Duodenal mucosa (tissue), 2 donors: ENCODE measurements at regions not wholly inside any gene's neighbourhood (a gene's known extent, or its start where the extent isn't known, plus 50 kb on each side); places are given as distances from the start of the nearest gene placed in this dataset.

ENCODE experiments used
- H3K27ac ChIP-seq: one replicate; pipeline ENCODE4 v1.7.0; 2013; ENCODE audit warnings: low read depth, low read length
- H3K27me3 ChIP-seq, 2 donors: one replicate each; pipeline ENCODE4 v1.7.0; 2013; ENCODE audit warnings: low read length in 2 of 2, control low read depth in 1 of 2; ENCODE audit not compliant: insufficient read depth in 2 of 2, control insufficient read depth in 1 of 2
- H3K36me3 ChIP-seq, 2 donors: one replicate each; pipeline ENCODE4 v1.7.0; 2013; ENCODE audit warnings: low read length in 2 of 2, control low read depth in 1 of 2; ENCODE audit not compliant: insufficient read depth in 2 of 2, control insufficient read depth in 1 of 2
- H3K4me1 ChIP-seq, 2 donors: one replicate each; pipeline ENCODE4 v1.7.0; 2013; ENCODE audit warnings: low read length in 2 of 2, control low read depth in 1 of 2; ENCODE audit not compliant: insufficient read depth in 2 of 2, control insufficient read depth in 1 of 2
- H3K4me3 ChIP-seq, 2 donors: one replicate each; pipeline ENCODE4 v1.7.0; 2013; ENCODE audit warnings: low read length in 2 of 2, low read depth in 1 of 2
- H3K9ac ChIP-seq, 2 donors: one replicate each; pipeline ENCODE4 v1.7.0; 2013; ENCODE audit warnings: low read length in 2 of 2, low read depth in 1 of 2
- H3K9me3 ChIP-seq, 2 donors: one replicate each; pipeline ENCODE4 v1.7.0; 2013; ENCODE audit warnings: low read length in 2 of 2, control low read depth in 1 of 2; ENCODE audit not compliant: control insufficient read depth in 1 of 2

DNA sequence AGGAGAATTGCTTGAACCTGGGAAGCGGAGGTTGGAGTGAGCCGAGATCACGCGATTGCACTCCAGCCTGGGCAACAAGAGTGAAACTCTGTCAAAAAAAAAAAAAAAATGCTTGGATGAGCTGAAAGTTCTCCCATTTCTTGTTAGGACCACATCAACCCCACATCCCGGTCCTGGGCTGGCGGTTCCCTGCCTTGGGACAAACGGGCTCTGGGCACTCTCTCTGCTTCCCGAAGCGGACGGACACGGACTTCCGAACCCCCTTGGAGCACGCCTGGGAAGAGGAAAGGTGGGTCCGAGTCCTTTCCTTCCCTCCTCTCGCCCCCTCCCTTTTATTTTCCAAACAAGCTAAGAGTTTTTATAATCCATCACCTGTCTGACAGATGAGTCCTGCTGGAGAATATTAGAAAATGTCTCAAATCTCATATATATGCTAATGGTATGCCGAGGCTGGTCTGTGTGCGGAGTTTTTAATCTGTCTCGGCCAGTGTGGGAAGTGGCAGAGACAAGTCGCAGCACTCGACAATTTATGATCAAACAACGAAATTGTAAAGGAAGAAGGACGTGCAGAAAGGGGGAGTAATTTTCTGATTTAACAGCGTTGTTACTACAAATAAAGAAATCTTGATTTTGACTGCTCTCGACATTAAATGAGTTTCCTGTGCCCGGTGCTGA is 257.9 kb upstream of the IRX4 start:
- Histone ChIP-seq H3K4me3 (no peak overlapping the region), H3K9ac (no peak overlapping the region), H3K27me3 (no peaks in the 10 kb centered on the region), H3K9me3 (no peaks in the 10 kb centered on the region), H3K36me3 (no peaks in the 10 kb centered on the region), H3K27ac (no peak overlapping the region), H3K4me1 (no peaks in the 10 kb centered on the region)

DNA sequence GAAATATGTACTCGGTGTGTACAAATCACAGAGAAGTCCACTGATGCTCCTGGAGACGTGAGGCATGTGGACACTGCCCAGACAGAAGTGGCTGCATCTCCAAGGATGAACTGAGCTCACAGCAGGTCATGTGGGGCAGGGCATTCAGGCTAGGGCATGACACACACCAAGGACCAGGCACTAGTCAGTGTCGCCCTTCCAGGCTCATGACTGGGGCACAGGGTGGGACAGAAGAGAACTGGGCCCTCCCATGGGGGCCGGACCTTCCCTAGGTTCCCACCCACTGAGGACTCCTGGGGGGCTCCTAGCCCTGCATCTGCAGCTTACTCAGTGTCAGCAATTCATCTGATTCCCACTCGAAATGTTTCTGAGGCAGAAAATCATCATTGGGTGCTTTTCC is 256.8 kb upstream of the IRX4 start:
- H3K4me3 ChIP-seq: no peak overlapping the region
- no peaks in the 10 kb centered on the region for H3K9me3 ChIP-seq
- H3K27ac ChIP-seq: no peak overlapping the region
- no peaks in the 10 kb centered on the region for H3K36me3 ChIP-seq
- H3K27me3 ChIP-seq: no peaks in the 10 kb centered on the region
- no peak overlapping the region for H3K9ac ChIP-seq
- H3K4me1 ChIP-seq: no peaks in the 10 kb centered on the region

DNA sequence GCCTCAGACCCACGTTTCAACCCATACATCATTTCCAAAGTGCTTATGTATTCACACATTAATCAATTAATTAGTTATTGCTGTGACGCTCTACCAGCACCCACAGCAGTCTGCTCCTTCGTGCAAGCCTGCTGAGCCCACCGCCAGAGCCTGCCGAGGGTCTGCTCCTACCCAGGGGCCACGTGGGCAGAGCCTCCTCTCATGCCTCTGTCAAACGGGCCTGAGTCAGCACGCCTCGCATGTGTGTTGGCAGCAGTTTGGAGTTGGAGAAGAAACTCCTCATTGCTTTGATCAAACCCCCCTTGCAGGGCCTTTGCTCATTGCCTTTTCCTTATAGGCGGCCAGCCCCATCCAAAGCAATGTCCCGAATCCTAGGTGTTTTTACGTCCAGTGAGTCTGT is 256.2 kb upstream of the IRX4 start:
- Histone ChIP-seq H3K4me1 (no peaks in the 10 kb centered on the region), H3K27ac (no peak overlapping the region), H3K27me3 (no peaks in the 10 kb centered on the region), H3K9ac (no peak overlapping the region), H3K9me3 (no peaks in the 10 kb centered on the region), H3K4me3 (no peak overlapping the region), H3K36me3 (no peaks in the 10 kb centered on the region)

DNA sequence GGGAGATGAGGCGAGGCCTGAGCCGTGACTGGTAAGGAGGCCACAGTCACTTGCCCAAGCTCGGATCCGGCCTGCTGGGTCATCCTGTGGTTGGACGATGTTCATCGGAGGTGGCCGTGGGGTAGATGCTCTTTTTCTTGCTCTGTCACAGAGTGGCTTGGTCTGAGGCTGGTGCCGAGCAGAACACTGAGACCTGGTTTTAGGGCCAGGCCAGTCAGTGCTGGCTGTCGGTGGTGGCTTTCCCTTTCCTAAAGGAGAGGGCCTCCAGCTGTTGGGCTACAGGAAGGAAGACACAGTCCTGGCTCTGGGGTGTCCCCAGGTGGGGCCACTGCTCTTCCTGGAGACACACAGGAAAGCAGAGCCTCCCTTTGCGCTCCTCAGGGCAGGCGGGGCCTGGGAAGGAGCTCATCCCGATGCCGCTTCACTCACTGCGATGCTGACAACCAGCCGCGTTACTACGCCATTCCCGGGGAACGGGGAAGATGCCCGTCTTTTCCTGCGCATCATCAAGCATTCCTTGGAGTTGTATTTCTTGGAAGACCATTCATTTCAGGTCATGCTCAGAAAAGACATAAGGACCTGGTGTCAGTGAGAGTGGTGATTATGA is 254.8 kb upstream of the IRX4 start:
- H3K9ac ChIP-seq: no peak overlapping the region
- H3K36me3 ChIP-seq: no peaks in the 10 kb centered on the region
- no peaks in the 10 kb centered on the region for H3K4me1 ChIP-seq
- H3K9me3 ChIP-seq: no peaks in the 10 kb centered on the region
- no peaks in the 10 kb centered on the region for H3K27me3 ChIP-seq
- H3K27ac ChIP-seq: no peak overlapping the region
- H3K4me3 ChIP-seq: no peak overlapping the region

DNA sequence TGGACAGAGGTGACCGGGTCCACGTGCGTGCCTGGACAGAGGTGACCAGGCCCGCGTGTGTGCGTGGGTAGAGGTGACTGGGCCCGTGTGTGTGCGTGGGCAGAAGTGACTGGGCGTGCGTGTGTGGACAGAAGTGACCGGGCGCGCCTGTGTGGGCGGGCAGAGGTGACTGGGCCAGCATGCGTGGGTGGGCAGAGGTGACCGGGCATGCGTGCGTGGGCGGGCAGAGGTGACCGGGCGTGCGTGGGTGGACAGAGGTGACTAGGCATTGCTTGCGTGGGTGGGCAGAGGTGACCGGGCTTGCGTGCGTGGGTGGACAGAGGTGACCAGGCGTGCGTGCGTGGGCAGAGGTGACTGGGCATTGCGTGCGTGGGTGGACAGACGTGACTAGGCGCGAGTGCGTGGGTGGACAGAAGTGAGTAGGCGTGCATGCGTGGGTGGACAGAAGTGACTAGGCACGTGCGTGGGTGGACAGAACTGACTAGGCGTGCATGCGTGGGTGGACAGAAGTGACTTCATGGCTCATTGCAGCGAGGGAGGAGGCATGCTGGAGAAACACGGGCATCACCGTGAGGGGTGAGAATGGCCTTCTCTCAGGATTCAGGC is 254.1 kb upstream of the IRX4 start:
- H3K9ac ChIP-seq: no peak overlapping the region
- H3K4me1 ChIP-seq: no peaks in the 10 kb centered on the region
- no peaks in the 10 kb centered on the region for H3K27me3 ChIP-seq
- H3K36me3 ChIP-seq: no peaks in the 10 kb centered on the region
- H3K27ac ChIP-seq: no peak overlapping the region
- H3K9me3 ChIP-seq: no peaks in the 10 kb centered on the region
- no peak overlapping the region for H3K4me3 ChIP-seq

DNA sequence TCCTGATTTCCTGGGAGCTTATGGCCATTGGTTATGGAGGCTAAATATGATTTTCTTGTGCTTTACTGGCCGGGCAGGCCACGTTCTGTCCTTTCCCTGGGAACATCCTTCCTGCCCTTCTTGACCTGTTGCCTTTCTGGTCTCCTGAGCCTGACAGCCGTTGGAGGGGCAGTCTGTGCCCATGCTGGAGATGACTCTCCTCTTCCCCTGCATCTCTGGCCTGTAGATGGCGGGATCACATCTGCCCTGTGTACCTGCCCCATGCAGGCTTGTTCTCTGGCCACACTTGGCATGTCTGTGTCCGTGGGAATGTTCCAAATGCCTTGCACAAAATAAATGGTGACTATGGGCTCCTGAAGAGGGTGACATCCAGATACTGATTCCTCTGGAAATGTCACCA is 253.1 kb upstream of the IRX4 start:
- no peak overlapping the region for H3K4me3 ChIP-seq
- no peak overlapping the region for H3K27ac ChIP-seq
- no peaks in the 10 kb centered on the region for H3K36me3 ChIP-seq
- no peaks in the 10 kb centered on the region for H3K4me1 ChIP-seq
- no peaks in the 10 kb centered on the region for H3K27me3 ChIP-seq
- no peak overlapping the region for H3K9ac ChIP-seq
- H3K9me3 ChIP-seq: no peaks in the 10 kb centered on the region

DNA sequence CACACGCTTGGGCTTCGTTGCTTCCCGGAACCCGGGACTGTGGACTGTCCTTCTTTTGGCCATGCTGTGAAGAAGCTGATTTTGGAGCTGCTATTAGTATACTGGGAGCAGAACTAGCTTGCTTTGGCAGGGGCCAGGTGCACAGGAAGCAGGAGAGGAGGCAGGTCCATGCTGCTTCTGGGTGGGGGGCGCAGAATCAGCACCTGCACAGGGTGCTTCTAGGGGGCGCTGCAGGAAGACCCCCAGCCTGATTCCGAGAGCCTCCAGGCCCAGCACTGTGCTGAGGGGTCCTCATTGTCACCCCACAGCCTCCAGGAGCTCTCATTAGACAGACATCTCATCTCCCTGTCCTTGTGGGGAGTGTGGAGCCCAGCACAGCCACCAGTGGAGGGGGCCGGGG is 252.6 kb upstream of the IRX4 start:
- Histone ChIP-seq H3K9me3 (no peaks in the 10 kb centered on the region), H3K9ac (no peak overlapping the region), H3K4me1 (no peaks in the 10 kb centered on the region), H3K36me3 (no peaks in the 10 kb centered on the region), H3K27me3 (no peaks in the 10 kb centered on the region), H3K27ac (no peak overlapping the region), H3K4me3 (no peak overlapping the region)

DNA sequence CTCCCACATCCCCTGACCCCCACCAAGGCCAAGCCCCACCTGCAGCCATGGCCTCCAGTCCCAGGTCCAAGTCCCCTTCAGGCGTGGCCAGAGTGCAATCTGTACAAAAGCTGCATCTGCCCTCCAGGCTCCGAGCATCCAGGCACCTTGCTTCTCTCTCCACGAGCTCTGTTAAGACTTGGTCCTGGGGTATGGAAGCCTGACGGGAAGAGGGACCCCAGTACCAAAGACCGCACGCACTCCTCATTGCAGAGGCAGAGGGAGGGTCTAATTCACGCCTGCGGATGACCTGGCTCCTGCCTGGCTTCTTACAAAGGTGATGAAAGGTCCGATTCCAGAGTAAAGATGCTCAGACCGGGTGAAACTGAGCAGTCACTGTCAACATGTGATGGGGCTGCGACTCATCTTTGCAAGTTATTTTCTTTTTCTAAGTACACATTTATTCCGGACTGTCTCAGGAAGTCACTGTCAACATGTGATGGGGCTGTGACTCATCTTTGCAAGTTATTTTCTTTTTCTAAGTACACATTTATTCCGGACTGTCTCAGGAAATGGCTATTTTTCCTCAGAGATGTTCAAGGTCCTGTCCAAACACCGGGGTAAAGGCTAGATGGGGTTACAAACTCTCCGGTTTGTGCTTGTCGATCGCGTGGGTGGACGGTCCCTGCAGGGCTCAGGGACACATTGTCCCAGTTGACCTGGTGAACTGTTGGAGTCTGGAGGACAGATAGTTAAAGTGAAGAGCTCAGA is 252.0 kb upstream of the IRX4 start:
- H3K27ac ChIP-seq: no peak overlapping the region

DNA sequence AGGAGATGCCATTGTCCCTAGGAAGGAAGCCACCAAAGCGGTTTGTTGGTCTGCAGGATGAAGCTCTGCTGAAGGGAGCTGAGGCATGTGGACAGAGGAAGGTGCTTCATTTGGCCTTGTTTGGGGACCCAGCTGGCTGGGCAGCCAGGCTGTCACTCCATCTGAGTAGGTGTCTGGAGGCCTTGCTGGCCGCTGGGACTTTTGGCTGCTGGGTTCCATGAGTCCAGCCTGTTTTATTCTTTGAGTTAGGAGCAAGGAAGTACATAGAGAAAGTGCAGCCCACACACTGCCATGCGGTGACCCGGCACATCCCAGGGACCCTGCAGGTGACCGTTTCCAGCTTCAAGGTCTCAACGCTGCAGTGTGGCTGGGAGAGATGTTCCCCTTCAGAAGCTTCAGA is 251.2 kb upstream of the IRX4 start:
- Histone ChIP-seq H3K27me3 (peaks cover 0 to 3% of the 10 kb centered on the region in 2 donors), H3K9ac (no peak overlapping the region), H3K4me3 (no peak overlapping the region), H3K4me1 (no peaks in the 10 kb centered on the region), H3K27ac (no peak overlapping the region), H3K36me3 (no peaks in the 10 kb centered on the region), H3K9me3 (no peaks in the 10 kb centered on the region)

More for the DNA sequence above, 252.0 kb upstream of the IRX4 start:
- no peaks in the 10 kb centered on the region for H3K36me3 ChIP-seq
- no peak overlapping the region for H3K9ac ChIP-seq
- no peak overlapping the region for H3K4me3 ChIP-seq
- no peaks in the 10 kb centered on the region for H3K27me3 ChIP-seq
- no peaks in the 10 kb centered on the region for H3K9me3 ChIP-seq
- no peaks in the 10 kb centered on the region for H3K4me1 ChIP-seq

DNA sequence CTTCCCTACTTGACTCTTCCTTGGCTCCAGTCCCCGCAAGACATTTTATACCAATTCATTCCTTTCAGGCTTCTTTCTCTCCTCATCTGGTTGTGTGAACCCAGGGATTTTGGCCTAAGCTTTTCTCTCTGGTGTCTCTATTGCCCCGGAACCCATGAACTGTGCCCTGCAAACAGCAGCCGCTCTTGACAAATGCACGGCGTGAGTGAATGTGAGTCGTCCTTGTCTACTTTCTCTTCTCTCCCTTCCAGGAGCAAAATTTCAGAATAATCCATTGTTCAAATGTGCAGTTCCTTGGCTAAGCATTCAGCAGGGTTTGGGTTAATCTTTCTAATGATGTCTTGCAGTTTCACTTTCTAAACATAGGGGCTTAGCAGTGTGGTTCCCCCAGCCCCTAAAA is 250.4 kb upstream of the IRX4 start:
- H3K27ac ChIP-seq: no peak overlapping the region
- H3K4me1 ChIP-seq: no peaks in the 10 kb centered on the region
- no peaks in the 10 kb centered on the region for H3K9me3 ChIP-seq
- no peak overlapping the region for H3K4me3 ChIP-seq
- H3K9ac ChIP-seq: no peak overlapping the region
- no peaks in the 10 kb centered on the region for H3K36me3 ChIP-seq
- H3K27me3 ChIP-seq: peaks cover 0 to 3% of the 10 kb centered on the region in 2 donors
